ENCODE measurements at regions not wholly inside any gene's neighbourhood (a gene's known extent, or its start where the extent isn't known, plus 50 kb on each side); places are given as distances from the start of the nearest gene placed in this dataset.
"Not testable (repeated sequence)": the region's sequence is repeated elsewhere in the genome, so short reads cannot be mapped to it uniquely, and the experiment has no call there.

- no peak for DNase-seq (ENCODE audit: low spot score)
Observed at GRCh38 chr9:115401756-115402327, 283.9 kb upstream of the TNC start.

GRCh38 chr9:115403753-115404152, 285.8 kb upstream of the TNC start:
- DNase-seq (ENCODE audit: low spot score) = no peak

GRCh38 chr9:115404311-115404710, 286.4 kb upstream of the TNC start:
- DNase-seq (ENCODE audit: low spot score) = no peak

- DNase-seq (ENCODE audit: low spot score) = no peak
Observed at GRCh38 chr9:115411516-115411915, 293.6 kb upstream of the TNC start.

GRCh38 chr9:115411993-115412452, 294.1 kb upstream of the TNC start:
- no peak for DNase-seq (ENCODE audit: low spot score)

- no peak for DNase-seq (ENCODE audit: low spot score)
Observed at GRCh38 chr9:115412656-115413055, 294.7 kb upstream of the TNC start.

- no peak for DNase-seq (ENCODE audit: low spot score)
Observed at GRCh38 chr9:115413304-115413703, 295.3 kb upstream of the TNC start.

- DNase-seq (ENCODE audit: low spot score) = no peak
Observed at GRCh38 chr9:115413766-115414382, 295.9 kb upstream of the TNC start.

GRCh38 chr9:115414561-115414960, 296.6 kb upstream of the TNC start:
- no peak for DNase-seq (ENCODE audit: low spot score)

- DNase-seq (ENCODE audit: low spot score) = no peak
Observed at GRCh38 chr9:115415450-115415849, 297.5 kb upstream of the TNC start.

GRCh38 chr9:115416299-115416698, 298.3 kb upstream of the TNC start:
- no peak for DNase-seq (ENCODE audit: low spot score)

GRCh38 chr9:115418181-115418580, 300.2 kb upstream of the TNC start:
- not testable (repeated sequence) for DNase-seq (ENCODE audit: low spot score)

- DNase-seq (ENCODE audit: low spot score) = no peak
Observed at GRCh38 chr9:115422932-115423440, 305.0 kb upstream of the TNC start.

- no peak for DNase-seq (ENCODE audit: low spot score)
Observed at GRCh38 chr9:115423646-115424045, 305.7 kb upstream of the TNC start.

GRCh38 chr9:115425601-115426000, 307.6 kb upstream of the TNC start:
- no peak for DNase-seq (ENCODE audit: low spot score)

GRCh38 chr9:115437418-115437817, 319.5 kb upstream of the TNC start:
- DNase-seq (ENCODE audit: low spot score) = no peak

- DNase-seq (ENCODE audit: low spot score) = no peak
Observed at GRCh38 chr9:115439641-115440040, 321.7 kb upstream of the TNC start.

GRCh38 chr9:115442054-115442453, 324.1 kb upstream of the TNC start:
- no peak for DNase-seq (ENCODE audit: low spot score)

GRCh38 chr9:115443890-115444289, 325.9 kb upstream of the TNC start:
- no peak for DNase-seq (ENCODE audit: low spot score)

GRCh38 chr9:115444959-115445358, 327.0 kb upstream of the TNC start:
- no peak for DNase-seq (ENCODE audit: low spot score)

GRCh38 chr9:115445655-115446054, 327.7 kb upstream of the TNC start:
- no peak for DNase-seq (ENCODE audit: low spot score)

GRCh38 chr9:115456515-115456914, 338.6 kb upstream of the TNC start:
- no peak for DNase-seq (ENCODE audit: low spot score)

GRCh38 chr9:115461280-115461679, 343.3 kb upstream of the TNC start:
- no peak for DNase-seq (ENCODE audit: low spot score)

GRCh38 chr9:115462623-115463022, 344.7 kb upstream of the TNC start:
- no peak for DNase-seq (ENCODE audit: low spot score)

Data from CD4-positive, alpha-beta T cell treated with Interleukin-2 at 100 ng/mL for 4 hours (primary cell).